Gastroesophageal sphincter (tissue), 3 donors: ENCODE measurements at regions not wholly inside any gene's neighbourhood (a gene's known extent, or its start where the extent isn't known, plus 50 kb on each side); places are given as distances from the start of the nearest gene placed in this dataset.

Experiments used
- CTCF ChIP-seq, 4 experiments: fragments of 200-600 bp in 2 of 4; fragments of 450-650 bp in 2 of 4; sonication (generic) in 1 of 4; IDR thresholded peaks; one replicate each; pipeline ENCODE4 v1.5.1; 2017 to 2019; ENCODE audit warnings: antibody characterized with exemption in 4 of 4, mild to moderate bottlenecking in 2 of 4, moderate library complexity in 2 of 4
- POLR2AphosphoS5 ChIP-seq: sonication (generic); formaldehyde crosslinking; IDR thresholded peaks from one replicate; pipeline ENCODE4 v1.6.1; 2017; ENCODE audit warnings: antibody characterized with exemption

GRCh38 chr18:42176599-42176998, 221.6 kb downstream of the PIK3C3 start:
- TF ChIP-seq CTCF (IDR thresholded peaks at IDR 0.05), result no peak
- TF ChIP-seq POLR2AphosphoS5, result no peak
